ENCODE measurements at regions not wholly inside any gene's neighbourhood (a gene's known extent, or its start where the extent isn't known, plus 50 kb on each side); places are given as distances from the start of the nearest gene placed in this dataset.

- ChIA-PET CTCF (no interaction called here), POLR2A (no interaction called here)
- Histone ChIP-seq H3K9me3 (replicated peaks; ENCODE audit: control insufficient read depth, insufficient read depth, low read length) (no peaks in the 10 kb centered on the region), H3K27me3 (ENCODE audit: control insufficient read depth in 2 of 2, insufficient read depth in 2 of 2, low read length in 2 of 2) (no peaks in the 10 kb centered on the region), H2AFZ (ENCODE audit: low read depth, low read length) (no peak overlapping the region), H4K20me1 (replicated peaks; ENCODE audit: control insufficient read depth, extremely low read depth, insufficient read depth, low read length) (no peaks in the 10 kb centered on the region), H3K4me3 (replicated peaks in 1 of 3; ENCODE audit: insufficient read depth in 1 of 3, low read depth in 1 of 3, low read length in 3 of 3) (no peak overlapping the region), H3K9me1 (replicated peaks; ENCODE audit: control insufficient read depth, extremely low read depth, insufficient read depth, low read length) (no peaks in the 10 kb centered on the region), H3K79me2 (ENCODE audit: control insufficient read depth, insufficient read depth, low read length) (no peaks in the 10 kb centered on the region), H3K4me2 (ENCODE audit: insufficient read depth, low read length) (no peak overlapping the region), H3K36me3 (ENCODE audit: control insufficient read depth in 2 of 2, extremely low read depth in 1 of 2, insufficient read depth in 2 of 2, low read length in 2 of 2) (no peaks in the 10 kb centered on the region), H3K4me1 (ENCODE audit: control insufficient read depth, extremely low read depth, insufficient read depth, low read length) (no peaks in the 10 kb centered on the region), H3K27ac (ENCODE audit: insufficient read depth, low read depth, low read length) (no peak overlapping the region), H3K9ac (replicated peaks; ENCODE audit: extremely low read depth, insufficient read depth, low read length) (no peak overlapping the region)
- intact Hi-C loops (cut with micrococcal nuclease), result no loop called here
- dilution Hi-C loops (cut with MboI; ENCODE audit: extremely low pct_ligation_motif_present, low sequenced_read_pairs), result no loop called here
- TF ChIP-seq POLR2AphosphoS5 (IDR thresholded peaks at IDR 0.05; ENCODE audit: insufficient read depth, low read depth, low read length) (no peak), POLR2A (IDR thresholded peaks at IDR 0.05; ENCODE audit: low read depth, low read length) (no peak), MAX (IDR thresholded peaks at IDR 0.05; ENCODE audit: insufficient read depth, insufficient read length) (no peak), MYC (IDR thresholded peaks at IDR 0.05; ENCODE audit: low read depth, low read length) (no peak)
- BruUV-seq (replicated peaks), result no TSS peak
- DNase-seq (ENCODE audit: low read depth, low spot score), result no peak
- no peak for FAIRE-seq
Measured at GRCh38 chr10:126723226-126723625, 52.7 kb upstream of the C10orf90 start.

- no peak for FAIRE-seq
- ChIA-PET POLR2A (no interaction called here), CTCF (no interaction called here)
Measured at GRCh38 chr10:126729314-126729870, 58.9 kb upstream of the C10orf90 start.

More at GRCh38 chr10:126729314-126729870, 58.9 kb upstream of the C10orf90 start:
- H3K9me1 ChIP-seq (replicated peaks; ENCODE audit: control insufficient read depth, extremely low read depth, insufficient read depth, low read length), result no peaks in the 10 kb centered on the region
- BruUV-seq (replicated peaks), result no TSS peak
- H3K27me3 ChIP-seq (ENCODE audit: control insufficient read depth in 2 of 2, insufficient read depth in 2 of 2, low read length in 2 of 2), result no peaks in the 10 kb centered on the region
- no peaks in the 10 kb centered on the region for H3K79me2 ChIP-seq (ENCODE audit: control insufficient read depth, insufficient read depth, low read length)
- TF ChIP-seq FOS (IDR thresholded peaks at IDR 0.05; ENCODE audit: borderline replicate concordance, insufficient read depth, low read length), result no peak
- no peaks in the 10 kb centered on the region for H4K20me1 ChIP-seq (replicated peaks; ENCODE audit: control insufficient read depth, extremely low read depth, insufficient read depth, low read length)
- H3K4me1 ChIP-seq (ENCODE audit: control insufficient read depth, extremely low read depth, insufficient read depth, low read length), result no peaks in the 10 kb centered on the region
- H3K4me2 ChIP-seq (ENCODE audit: insufficient read depth, low read length), result no peak overlapping the region
- dilution Hi-C loops (cut with MboI; ENCODE audit: extremely low pct_ligation_motif_present, low sequenced_read_pairs), result no loop called here
- DNase-seq (ENCODE audit: low read depth, low spot score), result no peak
- H3K36me3 ChIP-seq (ENCODE audit: control insufficient read depth in 2 of 2, extremely low read depth in 1 of 2, insufficient read depth in 2 of 2, low read length in 2 of 2), result no peaks in the 10 kb centered on the region
- H3K9me3 ChIP-seq (replicated peaks; ENCODE audit: control insufficient read depth, insufficient read depth, low read length), result no peaks in the 10 kb centered on the region
- no peak overlapping the region for H3K9ac ChIP-seq (replicated peaks; ENCODE audit: extremely low read depth, insufficient read depth, low read length)
- intact Hi-C loops (cut with micrococcal nuclease), result no loop called here
- no peak overlapping the region for H2AFZ ChIP-seq (ENCODE audit: low read depth, low read length)
- H3K27ac ChIP-seq (ENCODE audit: insufficient read depth, low read depth, low read length), result no peak overlapping the region
- no peak overlapping the region for H3K4me3 ChIP-seq (replicated peaks in 1 of 3; ENCODE audit: insufficient read depth in 1 of 3, low read depth in 1 of 3, low read length in 3 of 3)

Measured in endothelial cell of umbilical vein (primary cell).